ENCODE measurements at regions not wholly inside any gene's neighbourhood (a gene's known extent, or its start where the extent isn't known, plus 50 kb on each side); places are given as distances from the start of the nearest gene placed in this dataset.

DNA sequence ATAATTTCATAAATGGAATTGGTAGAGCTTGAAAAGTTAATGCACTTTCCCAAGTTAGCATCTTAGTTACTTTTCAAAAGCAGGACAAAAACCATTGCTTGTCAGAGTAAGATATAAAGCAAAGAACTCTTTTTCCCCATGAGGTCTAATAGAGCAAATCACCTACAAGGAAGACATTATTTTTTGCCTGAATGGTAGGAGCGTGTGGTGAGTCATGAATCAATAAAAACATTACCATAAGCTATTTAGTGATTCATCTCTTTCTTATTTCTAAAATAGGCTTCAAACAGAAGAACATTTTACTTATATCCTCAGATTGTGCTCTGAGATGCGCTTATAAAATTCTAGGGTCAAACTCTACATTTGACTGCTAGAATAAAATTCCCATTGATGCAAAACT, 109.4 kb upstream of the GPRIN3 start:
- Histone ChIP-seq H3K4me2 (ENCODE audit: insufficient read depth, low read length) (no peak overlapping the region), H4K20me1 (replicated peaks; ENCODE audit: control insufficient read depth, insufficient read depth, low read length) (no peaks in the 10 kb centered on the region), H3K9ac (ENCODE audit: insufficient read depth in 1 of 2, low read depth in 2 of 2, low read length in 2 of 2) (no peak overlapping the region), H3K4me3 (no peak overlapping the region), H3K27me3 (ENCODE audit: control insufficient read depth in 2 of 2, insufficient read depth in 2 of 2, low read length in 2 of 2) (no peaks in the 10 kb centered on the region), H2AFZ (ENCODE audit: low read depth, low read length) (no peak overlapping the region), H3K27ac (ENCODE audit: extremely low read depth, low read depth, low read length) (no peak overlapping the region), H3K79me2 (ENCODE audit: control insufficient read depth, insufficient read depth, low read length) (no peaks in the 10 kb centered on the region), H3K4me1 (replicated peaks in 1 of 2; ENCODE audit: control insufficient read depth in 2 of 2, insufficient read depth in 2 of 2, low read length in 2 of 2) (no peaks in the 10 kb centered on the region), H3K9me3 (replicated peaks; ENCODE audit: control insufficient read depth, insufficient read depth, low read depth, low read length) (no peaks in the 10 kb centered on the region), H3K9me1 (ENCODE audit: control insufficient read depth, insufficient read depth, low read length) (no peaks in the 10 kb centered on the region), H3K36me3 (ENCODE audit: control insufficient read depth, insufficient read depth, low read length) (no peaks in the 10 kb centered on the region)
- ChIA-PET CTCF (ENCODE audit: low intra/inter-chr PET ratio) (interaction anchor here (0.7 kb wide), 1 partner anchor 18 kb away, joined by 4 read pairs; no protein-coding TSS in a partner anchor), POLR2A (no interaction called here)
- in situ Hi-C loops (cut with MboI) (no loop called here), intact Hi-C loops (cut with micrococcal nuclease) (no loop called here)
- no peak for ATAC-seq
- DNase-seq (ENCODE audit: extremely low read depth in 1 of 4, low spot score in 3 of 4): no peak
- WGBS (ENCODE audit: insufficient coverage, low coverage, missing lambda C conversion rate): 0% methylated on average over 2 of the region's 2 CpGs
- BruUV-seq (replicated peaks): no TSS peak
- FAIRE-seq: no peak
- TF ChIP-seq NRF1 (conservative IDR thresholded peaks at IDR 0.05 in 1 of 2, IDR thresholded peaks at IDR 0.05 in 1 of 2) (no peak), CEBPG (CRISPR knock-in tag; IDR thresholded peaks at IDR 0.05) (no peak), CEBPG (tag; conservative IDR thresholded peaks at IDR 0.05 in 1 of 2, IDR thresholded peaks at IDR 0.05 in 1 of 2) (no peak), CHD4 (IDR thresholded peaks at IDR 0.05; ENCODE audit: insufficient read depth, insufficient replicate concordance, low read depth, low read length, poor library complexity, severe bottlenecking) (no peak), ZKSCAN8 (CRISPR knock-in tag; IDR thresholded peaks at IDR 0.05) (no peak), XRCC5 (IDR thresholded peaks at IDR 0.05; ENCODE audit: low read depth, low read length) (no peak), E2F1 (CRISPR knock-in tag; IDR thresholded peaks at IDR 0.05) (no peak), MAFG (tag; conservative IDR thresholded peaks at IDR 0.05) (no peak), CCNT2 (IDR thresholded peaks at IDR 0.05; ENCODE audit: borderline replicate concordance, extremely low read depth, insufficient read length, low read depth, low read length) (no peak), HMBOX1 (IDR thresholded peaks at IDR 0.05) (no peak), GTF2A2 (tag; IDR thresholded peaks at IDR 0.05) (no peak), GABPB2 (CRISPR knock-in tag; conservative IDR thresholded peaks at IDR 0.05) (no peak)
- TF ChIP-seq, protein P1, sequence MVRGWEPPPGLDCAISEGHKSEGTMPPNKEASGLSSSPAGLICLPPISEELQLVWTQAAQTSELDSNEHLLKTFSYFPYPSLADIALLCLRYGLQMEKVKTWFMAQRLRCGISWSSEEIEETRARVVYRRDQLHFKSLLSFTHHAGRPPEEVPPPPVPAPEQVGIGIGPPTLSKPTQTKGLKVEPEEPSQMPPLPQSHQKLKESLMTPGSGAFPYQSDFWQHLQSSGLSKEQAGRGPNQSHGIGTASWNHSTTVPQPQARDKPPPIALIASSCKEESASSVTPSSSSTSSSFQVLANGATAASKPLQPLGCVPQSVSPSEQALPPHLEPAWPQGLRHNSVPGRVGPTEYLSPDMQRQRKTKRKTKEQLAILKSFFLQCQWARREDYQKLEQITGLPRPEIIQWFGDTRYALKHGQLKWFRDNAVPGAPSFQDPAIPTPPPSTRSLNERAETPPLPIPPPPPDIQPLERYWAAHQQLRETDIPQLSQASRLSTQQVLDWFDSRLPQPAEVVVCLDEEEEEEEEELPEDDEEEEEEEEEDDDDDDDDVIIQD (CRISPR knock-in tag; IDR thresholded peaks at IDR 0.05): no peak
- TF ChIP-seq, protein P2, sequence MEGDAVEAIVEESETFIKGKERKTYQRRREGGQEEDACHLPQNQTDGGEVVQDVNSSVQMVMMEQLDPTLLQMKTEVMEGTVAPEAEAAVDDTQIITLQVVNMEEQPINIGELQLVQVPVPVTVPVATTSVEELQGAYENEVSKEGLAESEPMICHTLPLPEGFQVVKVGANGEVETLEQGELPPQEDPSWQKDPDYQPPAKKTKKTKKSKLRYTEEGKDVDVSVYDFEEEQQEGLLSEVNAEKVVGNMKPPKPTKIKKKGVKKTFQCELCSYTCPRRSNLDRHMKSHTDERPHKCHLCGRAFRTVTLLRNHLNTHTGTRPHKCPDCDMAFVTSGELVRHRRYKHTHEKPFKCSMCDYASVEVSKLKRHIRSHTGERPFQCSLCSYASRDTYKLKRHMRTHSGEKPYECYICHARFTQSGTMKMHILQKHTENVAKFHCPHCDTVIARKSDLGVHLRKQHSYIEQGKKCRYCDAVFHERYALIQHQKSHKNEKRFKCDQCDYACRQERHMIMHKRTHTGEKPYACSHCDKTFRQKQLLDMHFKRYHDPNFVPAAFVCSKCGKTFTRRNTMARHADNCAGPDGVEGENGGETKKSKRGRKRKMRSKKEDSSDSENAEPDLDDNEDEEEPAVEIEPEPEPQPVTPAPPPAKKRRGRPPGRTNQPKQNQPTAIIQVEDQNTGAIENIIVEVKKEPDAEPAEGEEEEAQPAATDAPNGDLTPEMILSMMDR (IDR thresholded peaks at IDR 0.05 in 2 of 3, conservative IDR thresholded peaks at IDR 0.05 in 1 of 3; ENCODE audit: insufficient read depth in 2 of 3, low read depth in 1 of 3, low read length in 3 of 3): no peak
- TF ChIP-seq, protein P3, sequence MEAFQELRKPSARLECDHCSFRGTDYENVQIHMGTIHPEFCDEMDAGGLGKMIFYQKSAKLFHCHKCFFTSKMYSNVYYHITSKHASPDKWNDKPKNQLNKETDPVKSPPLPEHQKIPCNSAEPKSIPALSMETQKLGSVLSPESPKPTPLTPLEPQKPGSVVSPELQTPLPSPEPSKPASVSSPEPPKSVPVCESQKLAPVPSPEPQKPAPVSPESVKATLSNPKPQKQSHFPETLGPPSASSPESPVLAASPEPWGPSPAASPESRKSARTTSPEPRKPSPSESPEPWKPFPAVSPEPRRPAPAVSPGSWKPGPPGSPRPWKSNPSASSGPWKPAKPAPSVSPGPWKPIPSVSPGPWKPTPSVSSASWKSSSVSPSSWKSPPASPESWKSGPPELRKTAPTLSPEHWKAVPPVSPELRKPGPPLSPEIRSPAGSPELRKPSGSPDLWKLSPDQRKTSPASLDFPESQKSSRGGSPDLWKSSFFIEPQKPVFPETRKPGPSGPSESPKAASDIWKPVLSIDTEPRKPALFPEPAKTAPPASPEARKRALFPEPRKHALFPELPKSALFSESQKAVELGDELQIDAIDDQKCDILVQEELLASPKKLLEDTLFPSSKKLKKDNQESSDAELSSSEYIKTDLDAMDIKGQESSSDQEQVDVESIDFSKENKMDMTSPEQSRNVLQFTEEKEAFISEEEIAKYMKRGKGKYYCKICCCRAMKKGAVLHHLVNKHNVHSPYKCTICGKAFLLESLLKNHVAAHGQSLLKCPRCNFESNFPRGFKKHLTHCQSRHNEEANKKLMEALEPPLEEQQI (IDR thresholded peaks at IDR 0.05): no peak
